HT-29 (cell line): ENCODE measurements at regions not wholly inside any gene's neighbourhood (a gene's known extent, or its start where the extent isn't known, plus 50 kb on each side); places are given as distances from the start of the nearest gene placed in this dataset.

Experiments
- DNase-seq: peaks from one replicate; pipeline ENCODE4 v3.0.0-alpha.2; 2015; ENCODE audit warnings: low spot score

- DNase-seq = no peak
These were observed 99.2 kb downstream of the SLC41A2 start for GRCh38 chr12:104858611-104859543.

- no peak for DNase-seq
These were observed 101.6 kb downstream of the SLC41A2 start for GRCh38 chr12:104856531-104856930.

DNA sequence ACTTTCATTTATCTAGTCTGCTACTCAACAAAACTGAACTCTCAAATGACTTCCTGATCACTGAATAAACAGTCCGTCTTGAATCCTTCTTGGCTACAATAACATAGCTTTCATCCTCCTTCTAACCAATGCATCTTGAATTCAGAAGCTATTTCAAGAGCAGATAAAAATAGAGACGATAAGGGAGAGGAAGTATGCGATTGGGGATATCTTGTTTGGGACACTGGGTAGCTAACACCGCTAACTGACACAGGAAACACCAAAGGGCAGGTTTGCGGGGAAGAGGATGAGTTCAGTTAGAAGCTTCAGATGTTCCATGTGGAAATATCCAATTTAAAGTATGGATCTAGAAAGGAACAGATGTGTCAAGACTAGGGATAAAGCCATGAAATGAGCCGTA, 102.5 kb downstream of the SLC41A2 start:
- DNase-seq = no peak

DNA sequence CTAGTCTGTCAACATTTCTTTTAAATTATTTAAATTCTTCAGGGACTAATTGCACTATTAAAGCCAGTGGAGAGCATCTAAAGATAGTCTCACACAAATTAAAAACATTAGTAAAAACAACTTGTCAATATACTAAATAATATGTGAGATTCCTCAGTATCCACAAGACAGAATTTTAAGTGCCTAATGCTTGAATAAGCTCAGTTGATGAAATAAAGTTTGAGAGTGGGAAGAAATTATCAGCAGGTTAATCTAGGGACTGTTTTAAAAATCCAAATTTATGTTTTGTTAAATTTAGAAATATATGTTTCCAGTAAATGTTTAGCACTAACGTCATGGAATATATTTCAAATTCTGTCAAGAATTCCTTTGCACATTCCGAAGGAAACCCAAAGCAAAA, 105.2 kb downstream of the SLC41A2 start:
- DNase-seq = no peak

DNA sequence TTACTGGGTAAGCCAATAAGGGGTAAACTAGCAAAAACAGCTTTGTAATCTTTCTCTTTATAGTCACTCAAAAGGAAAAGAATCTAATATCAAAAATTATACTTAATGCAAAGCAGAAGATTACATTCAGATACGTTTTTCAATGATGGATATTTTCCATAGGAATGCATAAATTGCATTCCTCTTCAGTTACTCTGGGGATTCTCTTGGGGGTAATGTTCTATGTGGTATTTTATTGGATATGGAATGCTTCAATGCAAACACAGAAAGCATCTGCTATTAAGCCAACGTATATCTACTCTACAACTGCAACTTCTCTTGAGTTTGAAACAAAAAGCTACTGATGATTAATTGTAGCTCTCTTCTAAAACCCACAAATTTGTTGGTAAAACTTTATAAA, 106.0 kb downstream of the SLC41A2 start:
- DNase-seq = no peak

GRCh38 chr12:104850781-104851180, 107.3 kb downstream of the SLC41A2 start:
- no peak for DNase-seq

DNA sequence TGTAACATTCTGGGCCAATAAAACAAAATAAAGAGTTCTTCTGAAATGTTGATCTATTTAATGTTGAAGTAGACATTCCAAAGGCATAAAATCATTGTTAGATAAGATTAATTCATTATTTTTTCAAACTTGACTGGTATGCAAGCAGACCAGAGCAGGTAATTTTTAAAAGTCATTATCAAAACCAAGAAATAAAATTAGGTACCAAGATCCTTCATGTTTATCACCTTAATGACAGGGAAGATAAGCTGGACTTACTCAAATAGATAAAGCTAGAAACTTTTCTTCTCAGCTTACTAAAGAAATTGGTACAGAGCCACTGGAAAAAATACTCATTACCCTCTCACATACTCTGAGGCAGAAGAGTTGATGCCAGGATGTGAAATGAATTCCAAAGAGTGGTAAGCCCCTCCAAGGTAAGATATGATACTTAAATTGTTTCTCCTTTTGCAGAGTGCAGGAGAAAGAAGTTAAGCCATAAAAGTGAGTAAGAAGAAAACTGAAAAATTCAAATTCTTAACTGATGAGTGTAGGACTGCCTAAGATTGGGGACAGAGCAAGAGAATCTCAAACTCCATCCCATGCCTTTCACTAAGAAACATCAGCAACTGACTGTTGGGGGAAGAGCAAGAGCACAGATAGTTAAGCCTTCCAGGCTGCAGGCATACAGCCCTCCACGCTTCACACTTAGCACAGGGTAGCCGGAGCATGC, 111.9 kb downstream of the SLC41A2 start:
- no peak for DNase-seq

GRCh38 chr12:104844123-104844522, 114.0 kb downstream of the SLC41A2 start:
- no peak for DNase-seq

DNA sequence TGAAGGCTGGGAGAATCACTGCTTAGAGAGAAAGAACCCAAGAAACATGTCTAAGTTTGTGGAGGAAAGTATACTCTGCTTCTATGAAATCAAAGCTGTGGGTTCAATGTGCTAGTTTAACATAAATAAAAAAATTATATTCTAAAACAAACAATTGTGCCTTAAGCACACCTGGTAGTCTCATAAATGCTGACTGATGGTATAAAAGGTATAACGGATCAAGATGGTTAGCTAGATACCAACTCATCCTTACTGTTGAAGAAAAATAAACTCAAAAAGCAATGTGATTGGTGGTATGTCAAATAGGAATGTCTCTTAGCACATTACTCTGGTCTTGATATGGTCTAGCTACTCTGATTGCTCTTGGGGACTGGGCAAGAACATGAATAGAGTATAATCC, 117.8 kb downstream of the SLC41A2 start:
- no peak for DNase-seq

GRCh38 chr12:104835317-104835716, 122.8 kb downstream of the SLC41A2 start:
- no peak for DNase-seq

- no peak for DNase-seq
These were observed 123.5 kb downstream of the SLC41A2 start for GRCh38 chr12:104834607-104835006.

DNA sequence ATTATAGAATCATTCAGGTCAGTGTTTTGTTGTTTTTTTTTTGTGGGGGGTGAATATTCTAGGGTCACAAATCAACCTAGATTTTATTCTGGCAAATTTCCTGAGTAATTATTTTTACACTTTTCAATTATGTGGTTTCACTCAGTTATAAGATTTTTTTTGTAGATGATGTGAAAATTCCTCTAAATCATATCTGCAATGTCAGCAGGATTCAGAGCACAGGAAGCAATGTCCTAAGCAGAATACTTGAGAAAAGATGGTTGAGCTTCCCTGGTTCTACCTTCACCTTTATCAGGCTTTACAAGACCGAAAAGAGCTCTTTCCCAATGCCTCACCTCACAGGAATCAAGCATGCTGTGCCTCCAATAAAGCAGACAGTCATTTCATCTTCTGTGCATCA, 124.3 kb downstream of the SLC41A2 start:
- DNase-seq = no peak

DNA sequence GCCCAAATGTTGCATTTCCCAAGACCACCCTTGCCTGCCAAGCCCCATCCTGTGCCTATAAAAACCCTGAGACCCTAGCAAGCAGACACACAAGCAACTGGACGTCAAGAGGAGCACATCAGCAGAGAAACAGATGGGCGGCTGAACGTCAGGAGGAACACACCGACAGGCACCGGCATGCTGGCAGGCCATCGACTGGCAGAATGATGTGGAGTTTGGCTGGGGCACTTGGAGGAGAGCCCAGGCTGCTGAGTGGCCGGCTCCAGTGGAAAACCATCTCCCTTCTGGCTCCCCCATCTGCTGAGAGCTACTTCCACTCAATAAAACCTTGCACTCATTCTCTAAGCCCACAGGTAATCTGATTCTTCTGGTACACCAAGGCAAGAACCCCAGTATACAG, 130.1 kb downstream of the SLC41A2 start:
- DNase-seq = no peak

- DNase-seq = no peak
These were observed 130.5 kb downstream of the SLC41A2 start for GRCh38 chr12:104827587-104827986.

DNA sequence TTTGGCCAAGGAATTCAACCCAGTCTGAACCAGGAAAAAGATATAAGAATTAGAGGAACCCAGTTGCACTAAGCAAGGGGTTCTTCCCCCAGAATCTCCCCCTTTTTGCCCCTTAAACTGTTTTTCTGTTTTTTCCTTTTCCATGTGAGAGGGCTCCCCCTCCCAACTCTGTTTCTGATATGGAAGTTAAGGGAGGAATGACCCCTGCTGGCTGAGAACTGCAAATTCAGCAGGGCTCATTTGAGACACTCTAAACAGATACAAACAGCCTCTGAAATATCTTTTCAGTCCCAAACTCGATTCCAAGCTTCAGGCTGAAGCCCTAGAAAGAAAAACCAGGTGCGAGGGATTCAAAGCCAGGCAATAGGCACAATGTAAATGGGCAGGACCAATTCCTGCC, 132.7 kb downstream of the SLC41A2 start:
- DNase-seq = no peak

DNA sequence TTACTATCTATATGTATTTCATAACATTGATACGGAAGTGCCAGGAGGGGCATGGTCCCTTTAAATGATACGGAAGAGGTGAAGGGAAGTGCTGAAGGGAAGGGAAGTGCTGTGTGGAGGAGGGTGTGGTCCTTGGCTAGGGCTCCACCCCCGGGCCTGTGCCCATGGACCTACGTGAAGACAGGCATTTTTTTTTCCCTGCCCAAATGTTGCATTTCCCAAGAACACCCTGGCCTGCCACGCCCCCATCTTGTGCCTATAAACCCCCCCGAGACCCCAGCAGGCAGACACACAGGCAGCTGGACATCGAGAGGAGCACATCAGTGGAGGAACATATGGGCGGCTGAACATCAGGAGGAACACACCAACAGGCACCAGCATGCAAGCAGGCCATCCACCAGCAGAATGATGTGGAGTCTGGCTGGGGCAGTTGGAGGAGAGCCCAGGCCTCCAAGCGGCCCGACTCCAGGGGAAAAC, 134.1 kb downstream of the SLC41A2 start:
- DNase-seq = no peak

DNA sequence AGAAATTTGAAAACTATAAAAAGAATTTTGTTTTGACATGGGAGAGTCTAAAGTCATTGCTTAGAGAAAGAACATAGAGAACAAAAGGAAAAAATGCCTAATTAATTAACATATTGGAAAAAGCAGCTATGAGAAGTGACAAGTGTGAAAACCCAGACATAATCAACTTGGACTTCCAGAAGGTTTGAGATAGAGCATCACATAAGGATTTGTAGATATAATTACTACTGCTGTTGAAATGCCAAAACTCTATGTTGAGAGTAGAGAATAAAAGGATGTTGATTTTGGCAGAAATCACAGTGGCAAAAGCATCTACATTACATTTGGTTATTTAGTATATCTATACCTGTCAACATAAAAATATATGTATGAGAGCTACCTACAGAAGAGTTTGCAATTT, 135.1 kb downstream of the SLC41A2 start:
- no peak for DNase-seq

- DNase-seq = no peak
These were observed 141.1 kb downstream of the SLC41A2 start for GRCh38 chr12:104816845-104817503.

GRCh38 chr12:104815935-104816334, 142.2 kb downstream of the SLC41A2 start:
- DNase-seq = no peak

DNA sequence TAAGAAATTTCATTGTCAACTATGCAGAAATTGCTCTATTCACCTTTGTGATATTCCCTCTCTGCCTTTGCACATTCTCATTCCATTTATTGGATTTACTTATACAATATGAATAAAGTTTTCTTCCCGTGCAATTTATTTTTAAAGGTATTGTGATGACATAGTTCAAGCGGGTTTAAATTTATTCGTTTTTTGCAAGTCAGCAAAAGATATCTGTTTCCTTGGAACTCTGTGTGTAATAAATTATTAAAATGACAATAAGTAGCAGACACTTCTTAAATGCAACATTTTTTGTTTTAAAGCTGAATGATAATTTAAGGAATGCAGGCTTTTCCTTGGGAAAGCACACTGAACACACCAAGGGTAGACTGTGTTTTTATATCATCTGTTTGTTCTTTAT, 143.1 kb downstream of the SLC41A2 start:
- no peak for DNase-seq
